HepG2 (cell line): ENCODE measurements at regions not wholly inside any gene's neighbourhood (a gene's known extent, or its start where the extent isn't known, plus 50 kb on each side); places are given as distances from the start of the nearest gene placed in this dataset.

Source experiments
- GABPB1 ChIP-seq: IDR thresholded peaks from 2 replicates; pipeline ENCODE4 v1.6.1; 2016; ENCODE audit warnings: mild to moderate bottlenecking, missing genetic modification reagents, moderate library complexity, missing compliant biosample characterization
- NFAT5 ChIP-seq: sonication (generic); formaldehyde crosslinking; IDR thresholded peaks from 2 replicates; pipeline ENCODE4 v1.4.0; 2020; ENCODE audit warnings: missing genetic modification reagents
- NFKB2 ChIP-seq: sonication (generic); formaldehyde crosslinking; IDR thresholded peaks from 2 replicates; pipeline ENCODE4 v1.4.0; 2020; ENCODE audit warnings: missing genetic modification reagents, borderline replicate concordance
- RAD21 ChIP-seq: fragments of 450-650 bp; formaldehyde crosslinking; IDR thresholded peaks from 2 replicates; pipeline ENCODE4 v1.5.0; 2020; ENCODE audit warnings: mild to moderate bottlenecking
- TFDP1 ChIP-seq: IDR thresholded peaks from 2 replicates; pipeline ENCODE4 v1.6.1; 2016; ENCODE audit warnings: missing compliant biosample characterization, missing genetic modification reagents, borderline replicate concordance
- ZBTB38 ChIP-seq: sonication (generic); formaldehyde crosslinking; IDR thresholded peaks from 2 replicates; pipeline ENCODE4 v1.5.1; 2020; ENCODE audit warnings: mild to moderate bottlenecking, missing genetic modification reagents
- ZHX1 ChIP-seq: sonication (generic); formaldehyde crosslinking; IDR thresholded peaks from 2 replicates; pipeline ENCODE4 v1.8.1; 2022; ENCODE audit warnings: low read depth, mild to moderate bottlenecking, missing genetic modification reagents
- ZNF160 ChIP-seq: sonication (generic); formaldehyde crosslinking; IDR thresholded peaks from 2 replicates; pipeline ENCODE4 v1.8.0; 2022; ENCODE audit warnings: mild to moderate bottlenecking, inconsistent platforms, missing genetic modification reagents
- ZNF225 ChIP-seq: sonication (generic); formaldehyde crosslinking; IDR thresholded peaks from 2 replicates; pipeline ENCODE4 v1.4.0; 2020; ENCODE audit warnings: mild to moderate bottlenecking, missing genetic modification reagents
- ZNF451 ChIP-seq: sonication (generic); formaldehyde crosslinking; IDR thresholded peaks from 2 replicates; pipeline ENCODE4 v1.5.0; 2020; ENCODE audit warnings: mild to moderate bottlenecking, missing genetic modification reagents
- ZNF574 ChIP-seq: sonication (generic); formaldehyde crosslinking; IDR thresholded peaks from 2 replicates; pipeline ENCODE4 v1.4.0; 2020; ENCODE audit warnings: missing genetic modification reagents
- ZNF724P ChIP-seq: sonication (generic); formaldehyde crosslinking; IDR thresholded peaks from 2 replicates; pipeline ENCODE4 v1.8.0; 2022; ENCODE audit warnings: missing genetic modification reagents, borderline replicate concordance

- TF ChIP-seq TFDP1, result peak; percentile 22; the same call in 1 of the 2 replicates
- no peak for TF ChIP-seq ZHX1 (CRISPR knock-in tag)
- 0 out of 2 replicates have a peak, but pooled peaks have one; percentile 40 for TF ChIP-seq ZNF451 (CRISPR knock-in tag)
- TF ChIP-seq GABPB1 (CRISPR knock-in tag), result peak; percentile 40; the same call in 1 of the 2 replicates
- TF ChIP-seq RAD21 (CRISPR knock-in tag), result peak; percentile 68; the same call in 1 of the 2 replicates
- TF ChIP-seq NFAT5, result 0 out of 2 replicates have a peak, but pooled peaks have one; percentile 27
- peak; percentile 36; the same call in 1 of the 2 replicates for TF ChIP-seq ZNF574 (CRISPR knock-in tag)
- 0 out of 2 replicates have a peak, but pooled peaks have one; percentile 28 for TF ChIP-seq ZNF724P (CRISPR knock-in tag)
- TF ChIP-seq ZNF160, result no peak
- peak; percentile 21; the same call in 1 of the 2 replicates for TF ChIP-seq ZBTB38 (CRISPR knock-in tag)
- 0 out of 2 replicates have a peak, but pooled peaks have one; percentile 35 for TF ChIP-seq ZNF225 (CRISPR knock-in tag)
- peak; percentile 55; the same call in 1 of the 2 replicates for TF ChIP-seq NFKB2 (CRISPR knock-in tag)
Measured at GRCh38 chr1:869499-870244, 54.1 kb upstream of the SAMD11 start (continued).
